ENCODE measurements at regions not wholly inside any gene's neighbourhood (a gene's known extent, or its start where the extent isn't known, plus 50 kb on each side); places are given as distances from the start of the nearest gene placed in this dataset.

DNA sequence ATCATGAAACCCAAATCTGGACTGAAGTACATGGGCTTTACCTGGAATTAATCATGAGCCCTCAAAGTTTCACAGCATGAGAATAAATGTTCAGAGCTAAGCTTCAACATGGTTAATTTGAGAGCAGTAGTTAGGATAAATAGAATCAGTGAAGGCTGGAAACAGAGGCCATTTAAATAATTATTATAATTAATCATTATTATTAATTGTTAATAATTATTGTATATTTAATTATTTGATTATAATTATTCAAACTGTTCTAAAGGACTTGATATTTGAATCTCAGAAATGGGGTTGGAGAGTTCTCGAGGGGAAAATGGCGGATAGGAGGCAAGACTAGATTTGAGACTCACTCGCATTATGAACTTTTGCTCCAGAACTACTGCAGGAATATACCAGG is 119.6 kb upstream of the ITGA1 start:
- no peak overlapping the region for H3K4me3 ChIP-seq (replicated peaks in 1 of 2; ENCODE audit: low read depth in 2 of 2, low read length in 2 of 2)
- DNase-seq (ENCODE audit: low read depth in 2 of 2), result no peak
- TF ChIP-seq, protein P1, sequence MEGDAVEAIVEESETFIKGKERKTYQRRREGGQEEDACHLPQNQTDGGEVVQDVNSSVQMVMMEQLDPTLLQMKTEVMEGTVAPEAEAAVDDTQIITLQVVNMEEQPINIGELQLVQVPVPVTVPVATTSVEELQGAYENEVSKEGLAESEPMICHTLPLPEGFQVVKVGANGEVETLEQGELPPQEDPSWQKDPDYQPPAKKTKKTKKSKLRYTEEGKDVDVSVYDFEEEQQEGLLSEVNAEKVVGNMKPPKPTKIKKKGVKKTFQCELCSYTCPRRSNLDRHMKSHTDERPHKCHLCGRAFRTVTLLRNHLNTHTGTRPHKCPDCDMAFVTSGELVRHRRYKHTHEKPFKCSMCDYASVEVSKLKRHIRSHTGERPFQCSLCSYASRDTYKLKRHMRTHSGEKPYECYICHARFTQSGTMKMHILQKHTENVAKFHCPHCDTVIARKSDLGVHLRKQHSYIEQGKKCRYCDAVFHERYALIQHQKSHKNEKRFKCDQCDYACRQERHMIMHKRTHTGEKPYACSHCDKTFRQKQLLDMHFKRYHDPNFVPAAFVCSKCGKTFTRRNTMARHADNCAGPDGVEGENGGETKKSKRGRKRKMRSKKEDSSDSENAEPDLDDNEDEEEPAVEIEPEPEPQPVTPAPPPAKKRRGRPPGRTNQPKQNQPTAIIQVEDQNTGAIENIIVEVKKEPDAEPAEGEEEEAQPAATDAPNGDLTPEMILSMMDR (IDR thresholded peaks at IDR 0.05; ENCODE audit: low read depth, low read length), result no peak

DNA sequence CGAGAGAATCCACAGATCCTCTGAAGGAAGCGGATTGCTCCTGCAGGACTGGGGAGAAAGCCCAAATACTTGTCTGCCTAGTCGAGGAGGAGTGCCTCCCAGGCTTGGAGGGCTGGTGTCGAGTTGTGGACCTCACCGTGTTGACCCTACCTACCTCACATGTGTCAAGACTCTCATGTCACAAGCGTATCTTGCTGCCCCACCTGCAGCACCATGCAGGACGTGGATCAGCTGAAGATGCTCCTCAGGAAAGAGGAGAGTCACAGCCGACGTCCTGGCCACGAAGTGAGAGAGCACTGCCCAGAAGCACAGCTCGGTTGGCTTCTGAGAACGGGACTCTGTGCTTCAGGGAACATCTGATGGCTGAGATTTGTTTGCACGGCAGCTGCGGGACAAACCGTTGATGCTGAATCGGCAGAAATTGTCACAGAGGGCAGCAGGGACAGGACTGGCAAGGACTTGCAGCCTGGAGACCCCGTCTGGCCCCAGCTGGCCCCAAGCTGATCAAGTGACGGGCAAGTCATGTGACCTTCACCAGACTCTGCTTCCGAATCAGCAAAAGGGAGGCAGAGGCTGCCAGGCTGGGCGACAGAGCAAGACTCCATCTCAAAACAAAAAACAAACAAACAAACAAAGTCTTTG is 119.1 kb upstream of the ITGA1 start:
- DNase-seq (ENCODE audit: low read depth in 2 of 2), result no peak
- TF ChIP-seq, protein P1 (IDR thresholded peaks at IDR 0.05; ENCODE audit: low read depth, low read length), result no peak
- H3K4me3 ChIP-seq (replicated peaks in 1 of 2; ENCODE audit: low read depth in 2 of 2, low read length in 2 of 2), result no peak overlapping the region

DNA sequence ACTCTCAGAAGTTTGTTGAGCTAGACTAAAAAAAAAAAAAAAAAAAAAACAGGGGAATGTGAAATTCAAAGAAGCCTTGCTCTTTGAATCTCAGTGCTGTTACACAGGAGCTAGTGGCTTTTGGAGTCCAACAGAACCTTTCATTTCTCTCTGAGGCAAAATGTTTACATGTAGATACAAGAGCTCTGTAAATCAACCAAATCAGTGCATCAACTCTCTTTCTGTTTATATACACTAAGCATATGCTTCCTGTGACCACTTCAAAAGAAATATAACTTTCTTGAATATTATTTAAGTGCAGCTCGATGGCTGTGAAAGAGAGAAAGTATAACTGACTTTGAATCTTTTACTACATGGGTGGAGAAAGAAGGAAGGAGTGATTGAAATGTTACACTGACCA is 115.3 kb upstream of the ITGA1 start:
- TF ChIP-seq, protein P1 (IDR thresholded peaks at IDR 0.05; ENCODE audit: low read depth, low read length), result no peak
- no peak overlapping the region for H3K4me3 ChIP-seq (replicated peaks in 1 of 2; ENCODE audit: low read depth in 2 of 2, low read length in 2 of 2)
- no peak for DNase-seq (ENCODE audit: low read depth in 2 of 2)

DNA sequence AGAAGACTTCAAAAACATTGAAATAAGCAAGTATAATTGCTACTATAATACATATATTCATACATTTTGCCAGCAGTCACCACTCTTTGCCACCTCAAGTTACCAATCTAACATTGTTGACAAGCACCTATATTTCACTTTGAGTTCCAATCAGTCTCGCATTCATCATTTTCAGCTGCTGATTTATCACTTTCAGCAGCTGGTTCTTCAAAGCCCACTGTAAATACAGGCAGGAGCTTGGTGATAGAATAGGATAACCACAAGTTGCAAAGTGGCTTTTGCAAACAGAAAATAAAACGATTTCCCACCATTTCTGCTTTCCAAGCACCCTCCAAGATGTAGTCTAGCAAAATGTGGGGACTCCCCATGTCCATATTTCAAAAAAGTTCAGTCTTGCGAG is 114.2 kb upstream of the ITGA1 start:
- TF ChIP-seq, protein P1 (IDR thresholded peaks at IDR 0.05; ENCODE audit: low read depth, low read length), result no peak
- H3K4me3 ChIP-seq (replicated peaks in 1 of 2; ENCODE audit: low read depth in 2 of 2, low read length in 2 of 2), result no peak overlapping the region
- no peak for DNase-seq (ENCODE audit: low read depth in 2 of 2)

DNA sequence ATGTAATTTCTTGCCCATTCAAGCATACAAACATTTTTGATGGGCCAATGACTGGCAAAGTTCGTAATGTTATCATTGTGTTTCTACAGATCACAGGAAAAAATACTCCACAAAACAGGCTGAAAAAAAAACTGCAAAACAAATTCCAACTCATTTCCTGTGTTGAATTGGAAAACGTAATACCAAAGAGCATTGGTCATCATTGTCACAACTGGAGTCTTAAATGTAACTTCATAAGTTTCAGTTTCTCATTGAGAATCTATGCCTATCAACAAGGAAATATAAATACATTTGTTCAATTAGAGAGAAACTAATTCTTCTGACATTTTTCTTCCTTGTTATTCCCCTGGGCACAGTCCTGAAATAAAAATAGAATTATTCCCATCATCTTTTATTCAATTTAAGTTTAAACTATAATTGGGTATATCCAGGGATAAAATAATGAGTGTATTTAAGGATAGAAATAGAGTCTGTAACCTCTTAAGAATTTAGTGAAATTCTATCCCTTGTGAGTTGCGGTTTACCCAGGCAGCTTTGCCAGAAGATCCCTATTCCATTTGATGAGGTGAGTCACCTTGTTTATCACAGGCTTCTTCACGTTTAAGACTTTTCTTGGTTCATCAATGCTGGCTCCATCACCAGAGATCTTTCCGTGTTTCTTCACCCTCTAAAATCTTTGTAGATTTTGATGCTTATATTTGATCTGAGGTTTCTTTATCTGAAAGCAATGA is 112.7 kb upstream of the ITGA1 start:
- DNase-seq (ENCODE audit: low read depth in 2 of 2), result peak; percentile 29 to 92
- peak overlapping the region in 1 of 2 donors; percentile 15 for H3K4me3 ChIP-seq (replicated peaks in 1 of 2; ENCODE audit: low read depth in 2 of 2, low read length in 2 of 2)
- TF ChIP-seq, protein P1 (IDR thresholded peaks at IDR 0.05; ENCODE audit: low read depth, low read length), result no peak

DNA sequence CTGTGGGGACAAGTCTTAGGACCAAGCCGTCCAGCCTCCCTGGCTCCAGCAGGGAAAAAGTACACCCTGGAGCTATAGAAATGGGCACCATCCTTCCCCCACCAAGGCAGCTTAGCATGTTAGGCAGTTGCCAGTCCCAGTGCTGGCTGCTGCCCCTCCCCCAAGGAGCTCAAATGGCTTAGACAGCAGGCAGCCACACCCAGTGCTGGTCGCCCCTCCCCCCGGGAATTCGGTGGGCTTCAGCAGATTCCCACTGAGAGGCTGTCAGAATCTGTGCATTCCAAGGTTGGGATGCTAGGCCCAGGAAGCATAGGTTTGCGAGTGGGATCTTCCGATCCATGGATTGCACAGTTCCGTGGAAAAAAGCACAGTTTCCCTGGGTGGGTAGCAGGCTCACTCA is 105.2 kb upstream of the ITGA1 start:
- no peak overlapping the region for H3K4me3 ChIP-seq (replicated peaks in 1 of 2; ENCODE audit: low read depth in 2 of 2, low read length in 2 of 2)
- DNase-seq (ENCODE audit: low read depth in 2 of 2), result no peak
- TF ChIP-seq, protein P1 (IDR thresholded peaks at IDR 0.05; ENCODE audit: low read depth, low read length), result no peak
